Muscle layer of colon (tissue), 2 donors: ENCODE measurements at regions not wholly inside any gene's neighbourhood (a gene's known extent, or its start where the extent isn't known, plus 50 kb on each side); places are given as distances from the start of the nearest gene placed in this dataset.
A peak's percentile ranks its signal among the peaks of the same experiment; 100 is the strongest.

Experiments used
- H3K27ac ChIP-seq: one replicate; pipeline ENCODE4 v1.7.0; 2013; ENCODE audit warnings: low read depth, mild to moderate bottlenecking, low read length, moderate library complexity
- H3K27me3 ChIP-seq, 2 donors: one replicate each; pipeline ENCODE4 v1.7.0; 2013; ENCODE audit warnings: low read length in 2 of 2, mild to moderate bottlenecking in 2 of 2; ENCODE audit not compliant: insufficient read depth in 2 of 2, control insufficient read depth in 1 of 2
- H3K36me3 ChIP-seq: one replicate; pipeline ENCODE4 v1.7.0; 2013; ENCODE audit warnings: mild to moderate bottlenecking, low read length; ENCODE audit not compliant: insufficient read depth
- H3K4me1 ChIP-seq: one replicate; pipeline ENCODE4 v1.7.0; 2013; ENCODE audit warnings: mild to moderate bottlenecking, low read length; ENCODE audit not compliant: insufficient read depth
- H3K4me3 ChIP-seq, 2 donors: one replicate each; pipeline ENCODE4 v1.7.0; 2013; ENCODE audit warnings: low read length in 2 of 2, low read depth in 1 of 2, mild to moderate bottlenecking in 1 of 2, moderate library complexity in 1 of 2
- H3K9ac ChIP-seq: one replicate; pipeline ENCODE4 v1.7.0; 2013; ENCODE audit warnings: low read length
- H3K9me3 ChIP-seq: one replicate; pipeline ENCODE4 v1.7.0; 2013; ENCODE audit warnings: mild to moderate bottlenecking, low read length
- donor health status: abdominal sarcoma.
- donor health status: Adenocarcinoma of cecum.

DNA sequence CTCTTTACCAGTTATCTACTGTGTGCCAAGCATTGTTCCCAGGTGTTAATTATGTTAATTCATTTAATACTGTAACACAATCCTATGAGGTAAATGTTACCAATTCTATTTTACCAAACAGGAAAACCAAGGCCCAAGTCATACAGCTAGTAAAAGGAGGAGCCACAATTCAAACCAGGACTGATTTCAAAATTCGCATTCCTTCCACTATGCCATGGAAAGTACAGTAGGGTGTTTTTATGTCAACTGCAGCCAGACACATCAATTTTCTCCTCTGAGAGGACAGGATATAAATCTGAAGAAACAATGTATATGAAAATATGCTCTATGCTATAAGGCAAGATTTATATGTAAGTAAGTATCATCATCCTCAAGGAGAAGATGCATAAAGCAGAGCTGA lies 104.3 kb downstream of the RPL27A start:
- no peak overlapping the region for H3K4me3 ChIP-seq
- H3K9ac ChIP-seq, result no peak overlapping the region
- H3K27me3 ChIP-seq, result no peaks in the 10 kb centered on the region
- H3K36me3 ChIP-seq, result no peaks in the 10 kb centered on the region
- H3K9me3 ChIP-seq, result no peaks in the 10 kb centered on the region
- peaks cover 67% of the 10 kb centered on the region for H3K4me1 ChIP-seq
- H3K27ac ChIP-seq, result peak overlapping the region; percentile 46

DNA sequence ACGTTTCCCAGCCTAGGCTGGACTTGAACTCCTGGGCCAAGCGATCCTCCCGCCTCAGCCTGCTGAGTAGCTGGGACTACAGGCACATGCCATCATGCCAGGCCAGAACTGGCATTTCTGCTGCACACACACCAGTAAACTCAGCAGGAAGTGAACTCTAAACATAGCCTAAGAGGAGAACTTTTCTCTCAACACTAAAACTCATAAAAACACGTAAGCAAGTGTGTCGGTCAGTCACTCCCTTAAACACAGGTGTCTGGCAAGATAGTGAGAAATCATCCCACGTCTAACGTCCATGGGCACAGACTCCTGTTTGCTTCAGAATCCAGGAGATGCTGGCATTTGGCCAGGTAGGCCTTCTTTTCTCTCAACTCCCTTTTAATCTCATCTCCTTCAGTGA lies 104.8 kb downstream of the RPL27A start:
- Histone ChIP-seq H3K4me1 (peaks cover 63% of the 10 kb centered on the region), H3K9me3 (no peaks in the 10 kb centered on the region), H3K4me3 (no peak overlapping the region), H3K27me3 (no peaks in the 10 kb centered on the region), H3K9ac (no peak overlapping the region), H3K36me3 (no peaks in the 10 kb centered on the region), H3K27ac (peak overlapping the region; percentile 5)

DNA sequence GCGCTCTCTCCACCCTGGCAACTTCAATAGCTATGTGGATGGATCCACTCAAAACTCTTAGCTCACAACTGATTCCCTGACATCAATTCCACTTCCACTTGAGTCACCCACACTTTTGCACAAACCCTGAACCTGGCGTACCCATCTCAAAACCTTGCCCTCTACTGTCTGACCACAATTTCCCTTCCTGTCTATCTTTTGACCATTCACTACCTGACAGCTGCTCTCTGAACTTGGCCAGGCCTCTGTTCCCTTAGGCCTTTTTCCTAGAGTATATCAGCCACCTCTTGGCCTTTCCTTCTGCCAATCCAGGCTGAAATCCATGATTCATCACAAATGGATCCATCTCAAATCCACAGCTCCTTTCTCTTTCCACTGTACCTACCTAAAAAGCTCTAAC lies 106.0 kb downstream of the RPL27A start:
- Histone ChIP-seq H3K27me3 (no peaks in the 10 kb centered on the region), H3K9me3 (no peaks in the 10 kb centered on the region), H3K27ac (no peak overlapping the region), H3K36me3 (no peaks in the 10 kb centered on the region), H3K4me1 (peaks cover 72% of the 10 kb centered on the region), H3K4me3 (no peak overlapping the region), H3K9ac (no peak overlapping the region)

DNA sequence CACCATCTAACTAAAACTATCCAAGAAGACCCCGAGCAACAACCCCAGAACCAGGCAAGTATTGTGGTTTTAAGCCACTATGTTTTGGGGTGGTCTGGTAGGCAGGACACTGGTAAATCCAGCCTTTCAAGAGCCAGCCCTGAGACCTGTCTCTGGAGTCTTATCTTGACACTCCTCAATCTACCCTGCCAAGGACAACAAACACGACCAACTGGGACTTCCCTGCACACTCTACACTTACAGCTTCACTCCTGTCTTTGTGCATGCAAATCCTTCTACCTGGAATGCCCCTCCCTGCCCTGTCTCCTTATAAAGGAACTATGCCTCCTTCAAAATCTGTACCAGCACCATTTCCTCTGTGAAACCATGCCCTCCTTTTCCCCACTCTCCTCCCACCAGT lies 107.3 kb downstream of the RPL27A start:
- Histone ChIP-seq H3K27me3 (no peaks in the 10 kb centered on the region), H3K36me3 (no peaks in the 10 kb centered on the region), H3K4me3 (no peak overlapping the region), H3K9ac (no peak overlapping the region), H3K9me3 (no peaks in the 10 kb centered on the region), H3K27ac (no peak overlapping the region), H3K4me1 (peaks cover 73% of the 10 kb centered on the region)

DNA sequence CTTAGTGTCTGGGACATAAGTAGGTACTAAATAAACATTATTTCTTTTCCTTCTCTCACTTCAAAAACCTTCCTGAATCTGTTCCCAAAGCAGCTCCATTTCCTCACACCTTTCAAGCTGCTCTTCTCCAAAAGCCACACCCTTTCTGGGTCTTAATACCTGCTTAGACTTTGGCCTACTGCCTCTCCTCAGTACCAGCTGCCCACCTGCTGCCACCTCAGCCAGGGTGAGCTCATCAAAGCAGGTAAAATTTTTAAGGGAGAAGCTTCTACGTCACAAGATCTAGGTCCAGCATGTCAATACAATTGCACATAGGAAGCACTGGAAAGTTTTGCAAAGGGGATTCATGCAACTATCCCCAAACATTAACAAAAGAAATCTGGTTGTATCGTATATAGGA lies 108.4 kb downstream of the RPL27A start:
- Histone ChIP-seq H3K4me1 (peaks cover 66% of the 10 kb centered on the region), H3K27ac (peak overlapping the region; percentile 3), H3K9ac (no peak overlapping the region)

DNA sequence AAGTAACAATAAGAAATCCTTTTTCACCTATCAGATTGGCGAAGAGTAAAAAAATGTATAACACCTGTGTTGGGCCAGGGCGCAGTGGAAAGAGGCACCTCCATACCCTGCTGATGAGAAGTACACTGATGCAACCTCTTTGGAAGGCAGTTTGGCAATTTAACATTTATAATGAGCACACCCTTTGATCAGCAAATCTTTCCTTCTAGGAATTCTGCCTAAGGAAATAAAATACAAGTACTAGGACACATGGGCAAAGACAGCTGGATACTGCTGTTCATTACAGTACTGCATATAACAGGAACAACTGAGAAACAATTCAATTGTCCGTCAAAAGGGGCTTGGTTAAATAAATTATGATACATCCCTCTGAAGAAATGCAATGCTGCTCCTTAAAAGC lies 110.1 kb downstream of the RPL27A start:
- no peaks in the 10 kb centered on the region for H3K9me3 ChIP-seq
- no peak overlapping the region for H3K4me3 ChIP-seq
- peaks cover 6% of the 10 kb centered on the region for H3K36me3 ChIP-seq
- peaks cover 65% of the 10 kb centered on the region for H3K4me1 ChIP-seq
- H3K27ac ChIP-seq, result no peak overlapping the region
- no peak overlapping the region for H3K9ac ChIP-seq
- H3K27me3 ChIP-seq, result no peaks in the 10 kb centered on the region

More for the DNA sequence above, 108.4 kb downstream of the RPL27A start:
- H3K36me3 ChIP-seq, result peaks cover 4% of the 10 kb centered on the region
- no peaks in the 10 kb centered on the region for H3K9me3 ChIP-seq
- no peaks in the 10 kb centered on the region for H3K27me3 ChIP-seq
- H3K4me3 ChIP-seq, result no peak overlapping the region

DNA sequence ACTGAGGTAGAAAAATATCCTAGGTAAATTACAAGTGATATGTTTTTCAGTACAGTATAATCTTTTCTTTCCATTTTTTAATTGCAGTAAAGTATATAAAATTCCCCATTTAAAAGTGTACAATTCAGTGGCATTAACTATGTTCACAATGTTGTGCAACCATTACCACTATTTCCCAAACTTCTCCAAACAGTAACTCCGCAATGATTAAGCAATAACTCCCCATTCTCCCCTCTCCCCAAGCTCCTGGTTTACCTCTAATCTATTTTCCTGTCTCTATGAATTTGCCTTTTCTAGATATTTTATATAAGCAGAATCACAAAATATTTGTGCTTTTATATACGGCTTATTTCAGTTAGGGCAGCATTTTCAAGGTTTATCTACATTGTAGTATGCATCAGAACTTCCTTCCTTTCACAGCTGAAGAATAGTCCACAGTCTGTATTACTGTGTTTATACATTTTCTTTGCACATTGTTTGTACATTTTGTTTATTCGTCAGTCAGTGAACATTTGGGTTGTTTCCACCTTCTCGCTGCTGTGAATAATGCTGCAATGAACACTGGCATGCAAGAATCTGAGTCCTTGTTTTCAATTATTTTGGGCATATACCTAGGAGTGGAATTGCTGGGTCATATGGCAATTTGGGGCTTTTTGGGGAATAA lies 110.7 kb downstream of the RPL27A start:
- H3K9ac ChIP-seq, result no peak overlapping the region
- peaks cover 65% of the 10 kb centered on the region for H3K4me1 ChIP-seq
- H3K36me3 ChIP-seq, result peaks cover 10% of the 10 kb centered on the region
- no peaks in the 10 kb centered on the region for H3K9me3 ChIP-seq
- H3K27ac ChIP-seq, result no peak overlapping the region
- no peaks in the 10 kb centered on the region for H3K27me3 ChIP-seq
- no peak overlapping the region for H3K4me3 ChIP-seq

DNA sequence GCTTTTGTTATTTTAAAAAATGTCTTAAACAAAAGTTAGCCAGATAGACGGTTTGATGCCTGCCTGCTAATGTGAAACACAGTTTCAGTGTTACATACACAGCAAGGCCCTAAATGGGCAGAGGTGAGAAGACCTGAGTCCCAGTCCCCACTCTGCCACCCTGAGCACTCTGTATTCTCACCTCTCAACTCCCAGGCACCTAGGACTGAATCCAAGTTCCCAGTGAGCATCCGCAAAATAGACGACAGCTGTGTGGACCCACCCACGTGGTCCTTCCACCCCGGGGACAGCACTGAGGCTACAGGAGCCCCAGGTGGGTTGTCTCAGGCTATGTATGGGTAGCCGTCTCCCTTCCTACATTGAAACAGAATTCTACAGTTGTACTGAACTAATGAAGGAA lies 111.5 kb downstream of the RPL27A start:
- H3K4me1 ChIP-seq, result peaks cover 63% of the 10 kb centered on the region
- H3K9me3 ChIP-seq, result no peaks in the 10 kb centered on the region
- H3K9ac ChIP-seq, result no peak overlapping the region
- peaks cover 16% of the 10 kb centered on the region for H3K36me3 ChIP-seq
- no peak overlapping the region for H3K27ac ChIP-seq
- no peaks in the 10 kb centered on the region for H3K27me3 ChIP-seq
- no peak overlapping the region for H3K4me3 ChIP-seq

DNA sequence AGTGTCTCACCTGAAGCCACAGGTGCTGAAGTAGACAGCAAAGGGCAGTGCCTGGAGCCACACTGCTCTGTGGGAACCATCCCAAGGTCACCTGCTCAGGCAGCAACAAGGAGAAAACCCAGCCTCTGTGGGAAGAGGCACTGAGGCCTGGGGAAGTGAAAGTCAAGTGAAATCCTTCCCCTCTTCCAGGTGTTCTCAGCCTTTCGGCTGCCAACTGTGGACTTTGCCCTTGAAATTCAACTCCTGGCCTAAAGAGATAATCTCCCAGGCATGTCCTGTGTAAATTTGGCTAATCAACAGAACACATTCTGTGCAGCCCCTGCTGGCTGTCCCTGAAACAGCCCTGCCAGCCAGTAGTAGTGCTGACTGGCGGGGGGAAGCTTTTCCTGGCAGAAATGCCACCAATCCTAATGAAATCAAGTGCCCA lies 112.1 kb downstream of the RPL27A start:
- Histone ChIP-seq H3K27ac (peak overlapping the region; percentile 39), H3K9me3 (no peaks in the 10 kb centered on the region), H3K9ac (no peak overlapping the region), H3K27me3 (no peaks in the 10 kb centered on the region), H3K4me1 (peaks cover 65% of the 10 kb centered on the region), H3K4me3 (no peak overlapping the region), H3K36me3 (peaks cover 21% of the 10 kb centered on the region)

DNA sequence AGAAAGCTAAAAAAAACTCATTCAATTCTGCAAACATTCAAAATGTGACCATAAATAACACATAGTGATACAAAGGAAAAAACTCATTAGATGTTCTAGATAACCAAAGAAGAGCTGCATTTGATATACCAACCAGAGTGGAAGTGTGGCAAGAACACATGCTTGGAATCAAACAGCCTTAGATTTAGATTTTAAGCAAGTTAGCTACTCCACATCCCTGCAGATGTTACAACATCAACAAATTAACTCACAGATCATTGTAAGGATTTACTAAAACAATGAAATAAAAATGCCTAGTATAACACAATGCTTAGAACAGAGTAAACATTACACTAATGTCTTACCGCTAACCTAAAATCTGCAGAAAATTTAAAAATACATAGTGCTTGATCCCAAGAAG lies 114.0 kb upstream of the AKIP1 start:
- H3K4me1 ChIP-seq, result peaks cover 70% of the 10 kb centered on the region
- no peak overlapping the region for H3K9ac ChIP-seq
- no peaks in the 10 kb centered on the region for H3K9me3 ChIP-seq

DNA sequence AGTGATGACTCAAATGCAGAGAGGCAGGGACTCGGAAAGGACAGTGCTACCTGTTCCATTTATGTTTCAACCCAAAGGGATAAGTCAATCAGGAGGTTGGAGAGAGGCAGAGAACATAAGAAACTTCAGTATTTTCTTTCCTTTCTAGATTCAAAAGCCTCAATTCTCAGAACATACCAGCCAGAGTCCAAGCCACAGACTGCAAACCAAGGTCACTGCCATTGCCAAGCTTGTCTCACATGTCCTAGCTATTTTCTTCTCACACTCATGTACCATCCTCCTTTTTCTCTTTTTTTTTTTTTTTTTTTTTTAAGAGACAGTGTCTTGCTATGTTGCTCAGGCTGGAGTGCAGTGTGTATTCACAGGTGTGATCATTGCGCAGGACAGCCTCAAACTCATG lies 111.7 kb upstream of the AKIP1 start:
- Histone ChIP-seq H3K4me3 (no peak overlapping the region), H3K4me1 (peaks cover 74% of the 10 kb centered on the region)

More for the DNA sequence above, 114.0 kb upstream of the AKIP1 start:
- H3K36me3 ChIP-seq, result peaks cover 30% of the 10 kb centered on the region
- no peak overlapping the region for H3K4me3 ChIP-seq
- H3K27ac ChIP-seq, result no peak overlapping the region
- no peaks in the 10 kb centered on the region for H3K27me3 ChIP-seq

DNA sequence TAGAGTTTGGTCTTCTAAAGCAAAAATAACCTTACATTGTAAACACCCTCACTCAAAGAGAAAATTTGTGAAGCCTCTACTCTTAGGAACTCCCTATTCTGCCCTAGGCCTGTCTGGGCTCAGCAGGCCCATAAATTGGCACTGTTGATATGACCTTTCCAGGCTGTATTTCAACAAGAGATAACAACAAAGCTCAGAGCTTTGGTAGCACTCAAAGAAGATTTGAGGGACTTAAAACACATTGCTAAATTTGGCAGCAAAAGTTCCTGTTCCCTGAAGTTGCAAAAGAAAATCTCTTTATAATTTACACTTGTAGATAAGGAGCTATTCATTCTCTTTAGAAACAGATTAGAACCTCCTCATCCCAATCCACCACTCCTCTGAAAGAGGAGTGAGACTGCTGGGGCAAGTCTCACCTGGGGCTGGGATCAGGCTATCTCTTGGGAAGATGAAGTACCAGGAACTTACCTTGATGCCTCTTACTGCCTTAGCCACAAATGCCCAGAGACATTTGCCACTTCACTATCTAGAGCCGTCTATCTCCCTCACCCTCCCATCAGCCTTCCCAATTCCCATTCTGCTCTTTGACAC lies 110.4 kb upstream of the AKIP1 start:
- Histone ChIP-seq H3K4me3 (no peak overlapping the region), H3K9me3 (no peaks in the 10 kb centered on the region), H3K9ac (no peak overlapping the region), H3K27me3 (no peaks in the 10 kb centered on the region), H3K4me1 (peaks cover 76% of the 10 kb centered on the region), H3K27ac (no peak overlapping the region), H3K36me3 (peaks cover 30% of the 10 kb centered on the region)

More for the DNA sequence above, 111.7 kb upstream of the AKIP1 start:
- H3K27me3 ChIP-seq, result no peaks in the 10 kb centered on the region
- H3K36me3 ChIP-seq, result peaks cover 30% of the 10 kb centered on the region
- no peak overlapping the region for H3K27ac ChIP-seq
- H3K9ac ChIP-seq, result no peak overlapping the region
- H3K9me3 ChIP-seq, result no peaks in the 10 kb centered on the region
